Right atrium auricular region (tissue), 2 donors: ENCODE measurements at regions not wholly inside any gene's neighbourhood (a gene's known extent, or its start where the extent isn't known, plus 50 kb on each side); places are given as distances from the start of the nearest gene placed in this dataset.

Experiments used
- DNase-seq: peaks from one replicate; pipeline ENCODE4 v3.0.0-alpha.2; 2019; ENCODE audit warnings: low spot score
- H3K27ac ChIP-seq, 2 donors: fragments of 200-600 bp; sonication (generic); 1 replicate in 1 of 2; 2 replicates in 1 of 2; pipeline ENCODE4 v1.5.1; 2016 to 2019
- H3K27me3 ChIP-seq, 2 donors: fragments of 200-600 bp; sonication (generic); one replicate each; pipeline versions ENCODE4 v1.5.1 to v1.6.0; 2017 to 2019
- H3K36me3 ChIP-seq: fragments of 200-600 bp; sonication (generic); one replicate; pipeline ENCODE4 v1.5.1; 2016
- H3K4me1 ChIP-seq, 2 donors: fragments of 200-600 bp; sonication (generic); one replicate each; pipeline versions ENCODE4 v1.5.1 to v1.6.0; 2017 to 2019
- H3K4me3 ChIP-seq, 2 donors: fragments of 200-600 bp; sonication (generic); 1 replicate in 1 of 2; 2 replicates in 1 of 2; pipeline ENCODE4 v1.5.1; 2017 to 2019; ENCODE audit warnings: mild to moderate bottlenecking in 1 of 2, moderate library complexity in 1 of 2
- H3K9me3 ChIP-seq, 2 donors: fragments of 200-600 bp; sonication (generic); one replicate each; pipeline ENCODE4 v1.5.1; 2019
- CTCF ChIP-seq, 2 donors: fragments of 200-600 bp; sonication (generic); IDR thresholded peaks; one replicate each; pipeline ENCODE4 v1.5.1; 2019; ENCODE audit warnings: antibody characterized with exemption in 2 of 2

- no peaks in the 10 kb centered on the region for H3K9me3 ChIP-seq
- no peak overlapping the region for H3K4me3 ChIP-seq
- no peak for DNase-seq
- TF ChIP-seq CTCF (IDR thresholded peaks at IDR 0.05), result no peak
- H3K36me3 ChIP-seq, result no peaks in the 10 kb centered on the region
- H3K4me1 ChIP-seq, result peaks cover 0 to 6% of the 10 kb centered on the region in 2 donors
- H3K27ac ChIP-seq, result no peak overlapping the region
- H3K27me3 ChIP-seq, result no peaks in the 10 kb centered on the region
Observed at GRCh38 chr5:93329756-93330155, 251.3 kb downstream of the NR2F1-AS1 start.

- TF ChIP-seq CTCF (IDR thresholded peaks at IDR 0.05), result no peak
- H3K4me1 ChIP-seq, result peaks cover 0 to 6% of the 10 kb centered on the region in 2 donors
- no peak overlapping the region for H3K27ac ChIP-seq
- no peaks in the 10 kb centered on the region for H3K36me3 ChIP-seq
- H3K4me3 ChIP-seq, result no peak overlapping the region
- H3K9me3 ChIP-seq, result no peaks in the 10 kb centered on the region
- DNase-seq, result no peak
- no peaks in the 10 kb centered on the region for H3K27me3 ChIP-seq
Observed at GRCh38 chr5:93328833-93329232, 252.2 kb downstream of the NR2F1-AS1 start.

GRCh38 chr5:93327605-93328004 is 253.4 kb downstream of the NR2F1-AS1 start:
- Histone ChIP-seq H3K27ac (no peak overlapping the region), H3K4me1 (peaks cover 0 to 6% of the 10 kb centered on the region in 2 donors), H3K4me3 (no peak overlapping the region), H3K9me3 (no peaks in the 10 kb centered on the region), H3K27me3 (no peaks in the 10 kb centered on the region), H3K36me3 (no peaks in the 10 kb centered on the region)
- no peak for DNase-seq
- no peak for TF ChIP-seq CTCF (IDR thresholded peaks at IDR 0.05)

- no peak for DNase-seq
- H3K27me3 ChIP-seq, result no peaks in the 10 kb centered on the region
- no peak overlapping the region for H3K27ac ChIP-seq
- H3K36me3 ChIP-seq, result no peaks in the 10 kb centered on the region
- no peak overlapping the region for H3K4me3 ChIP-seq
- H3K9me3 ChIP-seq, result no peaks in the 10 kb centered on the region
- no peak for TF ChIP-seq CTCF (IDR thresholded peaks at IDR 0.05)
- no peaks in the 10 kb centered on the region for H3K4me1 ChIP-seq
Observed at GRCh38 chr5:93325946-93326345, 255.1 kb downstream of the NR2F1-AS1 start.

- peaks cover 0 to 4% of the 10 kb centered on the region in 2 donors for H3K4me1 ChIP-seq
- H3K27ac ChIP-seq, result no peak overlapping the region
- no peak for DNase-seq
- no peak overlapping the region for H3K4me3 ChIP-seq
- no peaks in the 10 kb centered on the region for H3K9me3 ChIP-seq
- no peak for TF ChIP-seq CTCF (IDR thresholded peaks at IDR 0.05)
- H3K36me3 ChIP-seq, result no peaks in the 10 kb centered on the region
- H3K27me3 ChIP-seq, result no peaks in the 10 kb centered on the region
Observed at GRCh38 chr5:93322974-93323860, 257.8 kb downstream of the NR2F1-AS1 start.
